Liver (tissue), 8 donors: ENCODE measurements at regions not wholly inside any gene's neighbourhood (a gene's known extent, or its start where the extent isn't known, plus 50 kb on each side); places are given as distances from the start of the nearest gene placed in this dataset.

Source experiments
- DNase-seq: peaks from one replicate; pipeline ENCODE4 v3.0.0-alpha.2; 2017; ENCODE audit warnings: low spot score
- H3K27ac ChIP-seq, 2 donors: one replicate each; pipeline ENCODE4 v1.7.0; 2013; ENCODE audit warnings: inconsistent platforms in 2 of 2, low read length in 2 of 2, control low read depth in 1 of 2, low read depth in 1 of 2, mild to moderate bottlenecking in 1 of 2
- H3K27me3 ChIP-seq, 4 donors: one replicate each; pipeline versions ENCODE4 v1.6.1 to v1.7.0; 2013; ENCODE audit warnings: low read length in 3 of 4, inconsistent platforms in 1 of 4, mild to moderate bottlenecking in 1 of 4, moderate library complexity in 1 of 4; ENCODE audit not compliant: control insufficient read depth in 4 of 4, insufficient read depth in 4 of 4
- H3K36me3 ChIP-seq, 4 donors: one replicate each; pipeline versions ENCODE4 v1.6.1 to v1.7.0; 2013; ENCODE audit warnings: low read length in 3 of 4, mild to moderate bottlenecking in 3 of 4, low read depth in 1 of 4, moderate library complexity in 1 of 4; ENCODE audit not compliant: control insufficient read depth in 4 of 4, insufficient read depth in 3 of 4
- H3K4me1 ChIP-seq, 4 donors: one replicate each; pipeline versions ENCODE4 v1.6.1 to v1.7.0; 2013; ENCODE audit warnings: low read length in 3 of 4, mild to moderate bottlenecking in 3 of 4, moderate library complexity in 1 of 4; ENCODE audit not compliant: control insufficient read depth in 4 of 4, insufficient read depth in 4 of 4
- H3K4me3 ChIP-seq, 3 donors: one replicate each; pipeline versions ENCODE4 v1.6.1 to v1.7.0; 2013; ENCODE audit warnings: low read length in 3 of 3, control low read depth in 1 of 3, low read depth in 1 of 3, mild to moderate bottlenecking in 1 of 3
- H3K9ac ChIP-seq, 2 donors: one replicate each; pipeline ENCODE4 v1.7.0; 2013; ENCODE audit warnings: low read length in 2 of 2, mild to moderate bottlenecking in 2 of 2, moderate library complexity in 2 of 2, control low read depth in 1 of 2, low read depth in 1 of 2
- H3K9me3 ChIP-seq, 4 donors: one replicate each; pipeline versions ENCODE4 v1.6.1 to v1.7.0; 2013; ENCODE audit warnings: low read length in 3 of 4; ENCODE audit not compliant: control insufficient read depth in 4 of 4
- ATF3 ChIP-seq: IDR thresholded peaks from 2 replicates; pipeline ENCODE4 v1.6.1; 2016; ENCODE audit warnings: antibody characterized with exemption
- EGR1 ChIP-seq, 2 donors: IDR thresholded peaks; 2 replicates each; pipeline ENCODE4 v1.6.1; 2016 to 2018; ENCODE audit warnings: antibody characterized with exemption in 2 of 2, low read depth in 2 of 2
- FOXA1 ChIP-seq: IDR thresholded peaks from 2 replicates; pipeline ENCODE4 v1.6.1; 2016; ENCODE audit warnings: antibody characterized with exemption
- FOXA2 ChIP-seq: IDR thresholded peaks from 2 replicates; pipeline ENCODE4 v1.6.1; 2016; ENCODE audit warnings: antibody characterized with exemption
- GABPA ChIP-seq, 2 donors: IDR thresholded peaks in 1 of 2; conservative IDR thresholded peaks in 1 of 2; 2 replicates each; pipeline ENCODE4 v1.6.1; 2016; ENCODE audit warnings: antibody characterized with exemption in 2 of 2, mild to moderate bottlenecking in 1 of 2, moderate library complexity in 1 of 2
- HNF4A ChIP-seq, 2 donors: conservative IDR thresholded peaks; 2 replicates each; pipeline ENCODE4 v1.6.1; 2016; ENCODE audit warnings: antibody characterized with exemption in 2 of 2, mild to moderate bottlenecking in 2 of 2
- HNF4G ChIP-seq: IDR thresholded peaks from 2 replicates; pipeline ENCODE4 v1.6.1; 2016; ENCODE audit warnings: antibody characterized with exemption
- JUND ChIP-seq, 2 donors: IDR thresholded peaks; 2 replicates each; pipeline ENCODE4 v1.6.1; 2016; ENCODE audit warnings: antibody characterized with exemption in 2 of 2
- NR2F2 ChIP-seq: IDR thresholded peaks from 2 replicates; pipeline ENCODE4 v1.6.1; 2016; ENCODE audit warnings: antibody characterized with exemption
- RAD21 ChIP-seq, 2 donors: IDR thresholded peaks; 2 replicates each; pipeline ENCODE4 v1.6.1; 2016; ENCODE audit warnings: antibody characterized with exemption in 2 of 2, mild to moderate bottlenecking in 2 of 2
- RXRA ChIP-seq, 2 donors: IDR thresholded peaks; 2 replicates each; pipeline ENCODE4 v1.6.1; 2017 to 2018; ENCODE audit warnings: antibody characterized with exemption in 2 of 2, mild to moderate bottlenecking in 1 of 2
- SP1 ChIP-seq: IDR thresholded peaks from 2 replicates; pipeline ENCODE4 v1.6.1; 2018; ENCODE audit warnings: antibody characterized with exemption, mild to moderate bottlenecking
- TAF1 ChIP-seq: conservative IDR thresholded peaks from 2 replicates; pipeline ENCODE4 v1.6.1; 2016; ENCODE audit warnings: antibody characterized with exemption, mild to moderate bottlenecking
- YY1 ChIP-seq: IDR thresholded peaks from 2 replicates; pipeline ENCODE4 v1.6.1; 2016; ENCODE audit warnings: antibody characterized with exemption, mild to moderate bottlenecking
- ZBTB33 ChIP-seq: IDR thresholded peaks from 2 replicates; pipeline ENCODE4 v1.6.1; 2016; ENCODE audit warnings: antibody characterized with exemption
- WGBS: extraction: QIAGEN DNeasy Blood & Tissue Kit; methylation state at CpG from one replicate; pipeline ENCODE4 v1.1.7; 2013; 5-methylcytosine and 5-hydroxymethylcytosine counted together
- TF ChIP-seq, protein P1 (sequence below): IDR thresholded peaks from 2 replicates; pipeline ENCODE4 v1.6.1; 2016; ENCODE audit warnings: antibody characterized with exemption
- TF ChIP-seq, protein P2 (sequence below): IDR thresholded peaks from 2 replicates; pipeline ENCODE4 v1.6.1; 2016; ENCODE audit warnings: antibody characterized with exemption, mild to moderate bottlenecking
- TF ChIP-seq, protein P3 (sequence below): fragments of 150-350 bp; IDR thresholded peaks from 2 replicates; pipeline ENCODE4 v1.5.1; 2017; ENCODE audit warnings: improper control_type of control experiment, low read depth, low read length; ENCODE audit not compliant: missing input control
- donor health status: healthy.
- donor health status: healthy.
- donor health status: healthy.
- donor health status: healthy.
- donor health status: healthy.

- TF ChIP-seq SP1 (no peak), FOXA1 (no peak), TAF1 (no peak), HNF4G (no peak), NR2F2 (no peak), EGR1 (IDR thresholded peaks at IDR 0.05; ENCODE audit: low read depth in 2 of 2) (no peak), YY1 (no peak), JUND (IDR thresholded peaks at IDR 0.05) (no peak), GABPA (IDR thresholded peaks at IDR 0.05 in 1 of 2, conservative IDR thresholded peaks at IDR 0.05 in 1 of 2) (no peak), RAD21 (IDR thresholded peaks at IDR 0.05) (no peak), ATF3 (no peak), RXRA (IDR thresholded peaks at IDR 0.05) (no peak), HNF4A (conservative IDR thresholded peaks at IDR 0.05) (no peak), ZBTB33 (no peak), FOXA2 (no peak)
- TF ChIP-seq, protein P1, sequence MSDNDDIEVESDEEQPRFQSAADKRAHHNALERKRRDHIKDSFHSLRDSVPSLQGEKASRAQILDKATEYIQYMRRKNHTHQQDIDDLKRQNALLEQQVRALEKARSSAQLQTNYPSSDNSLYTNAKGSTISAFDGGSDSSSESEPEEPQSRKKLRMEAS: no peak
- TF ChIP-seq, protein P2, sequence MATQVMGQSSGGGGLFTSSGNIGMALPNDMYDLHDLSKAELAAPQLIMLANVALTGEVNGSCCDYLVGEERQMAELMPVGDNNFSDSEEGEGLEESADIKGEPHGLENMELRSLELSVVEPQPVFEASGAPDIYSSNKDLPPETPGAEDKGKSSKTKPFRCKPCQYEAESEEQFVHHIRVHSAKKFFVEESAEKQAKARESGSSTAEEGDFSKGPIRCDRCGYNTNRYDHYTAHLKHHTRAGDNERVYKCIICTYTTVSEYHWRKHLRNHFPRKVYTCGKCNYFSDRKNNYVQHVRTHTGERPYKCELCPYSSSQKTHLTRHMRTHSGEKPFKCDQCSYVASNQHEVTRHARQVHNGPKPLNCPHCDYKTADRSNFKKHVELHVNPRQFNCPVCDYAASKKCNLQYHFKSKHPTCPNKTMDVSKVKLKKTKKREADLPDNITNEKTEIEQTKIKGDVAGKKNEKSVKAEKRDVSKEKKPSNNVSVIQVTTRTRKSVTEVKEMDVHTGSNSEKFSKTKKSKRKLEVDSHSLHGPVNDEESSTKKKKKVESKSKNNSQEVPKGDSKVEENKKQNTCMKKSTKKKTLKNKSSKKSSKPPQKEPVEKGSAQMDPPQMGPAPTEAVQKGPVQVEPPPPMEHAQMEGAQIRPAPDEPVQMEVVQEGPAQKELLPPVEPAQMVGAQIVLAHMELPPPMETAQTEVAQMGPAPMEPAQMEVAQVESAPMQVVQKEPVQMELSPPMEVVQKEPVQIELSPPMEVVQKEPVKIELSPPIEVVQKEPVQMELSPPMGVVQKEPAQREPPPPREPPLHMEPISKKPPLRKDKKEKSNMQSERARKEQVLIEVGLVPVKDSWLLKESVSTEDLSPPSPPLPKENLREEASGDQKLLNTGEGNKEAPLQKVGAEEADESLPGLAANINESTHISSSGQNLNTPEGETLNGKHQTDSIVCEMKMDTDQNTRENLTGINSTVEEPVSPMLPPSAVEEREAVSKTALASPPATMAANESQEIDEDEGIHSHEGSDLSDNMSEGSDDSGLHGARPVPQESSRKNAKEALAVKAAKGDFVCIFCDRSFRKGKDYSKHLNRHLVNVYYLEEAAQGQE: no peak
- TF ChIP-seq, protein P3, sequence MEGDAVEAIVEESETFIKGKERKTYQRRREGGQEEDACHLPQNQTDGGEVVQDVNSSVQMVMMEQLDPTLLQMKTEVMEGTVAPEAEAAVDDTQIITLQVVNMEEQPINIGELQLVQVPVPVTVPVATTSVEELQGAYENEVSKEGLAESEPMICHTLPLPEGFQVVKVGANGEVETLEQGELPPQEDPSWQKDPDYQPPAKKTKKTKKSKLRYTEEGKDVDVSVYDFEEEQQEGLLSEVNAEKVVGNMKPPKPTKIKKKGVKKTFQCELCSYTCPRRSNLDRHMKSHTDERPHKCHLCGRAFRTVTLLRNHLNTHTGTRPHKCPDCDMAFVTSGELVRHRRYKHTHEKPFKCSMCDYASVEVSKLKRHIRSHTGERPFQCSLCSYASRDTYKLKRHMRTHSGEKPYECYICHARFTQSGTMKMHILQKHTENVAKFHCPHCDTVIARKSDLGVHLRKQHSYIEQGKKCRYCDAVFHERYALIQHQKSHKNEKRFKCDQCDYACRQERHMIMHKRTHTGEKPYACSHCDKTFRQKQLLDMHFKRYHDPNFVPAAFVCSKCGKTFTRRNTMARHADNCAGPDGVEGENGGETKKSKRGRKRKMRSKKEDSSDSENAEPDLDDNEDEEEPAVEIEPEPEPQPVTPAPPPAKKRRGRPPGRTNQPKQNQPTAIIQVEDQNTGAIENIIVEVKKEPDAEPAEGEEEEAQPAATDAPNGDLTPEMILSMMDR: no peak
- no peak overlapping the region for H3K27ac ChIP-seq
- H3K4me3 ChIP-seq: no peak overlapping the region
- no peaks in the 10 kb centered on the region for H3K4me1 ChIP-seq
- 90% methylated on average over 5 of the region's 5 CpGs for WGBS
- no peak overlapping the region for H3K9ac ChIP-seq
- peaks cover 0 to 2% (median 0%) of the 10 kb centered on the region in 4 donors for H3K27me3 ChIP-seq
- no peaks in the 10 kb centered on the region for H3K9me3 ChIP-seq
- DNase-seq: no peak
- no peaks in the 10 kb centered on the region for H3K36me3 ChIP-seq
These were observed 93.5 kb upstream of the TNPO1 start for GRCh38 chr5:72722792-72723452.
